GM12878 (cell line): ENCODE measurements at regions not wholly inside any gene's neighbourhood (a gene's known extent, or its start where the extent isn't known, plus 50 kb on each side); places are given as distances from the start of the nearest gene placed in this dataset.

Experiments
- ATAC-seq: fragments of 200-7000 bp; cut with Tn5 transposase; 3 replicates; pipeline ENCODE4 v1.9.1; 2020; ENCODE audit warnings: mild to moderate bottlenecking, moderate library complexity
- BruUV-seq: library from RNA; stranded (reverse); fragments of 400-500 nt; replicated peaks from 2 replicates; lab custom pipeline; 2021; lab: Mats Ljungman, UMichigan
- CTCF ChIA-PET: fragments of 300-600 bp; sonication (Branson Sonifier 250); formaldehyde crosslinking; extraction: SDS; loops from one replicate; lab custom pipeline; 2021; ENCODE audit warnings: inconsistent platforms; lab: Yijun Ruan, JAX
- POLR2A ChIA-PET: fragments of 350-600 bp; formaldehyde crosslinking; extraction: SDS; loops from one replicate; lab custom pipeline; 2021; ENCODE audit warnings: inconsistent platforms; lab: Charles Lee
- RAD21 ChIA-PET: fragments of 300-600 bp; sonication (Branson Sonifier 250); formaldehyde crosslinking; loops from one replicate; lab custom pipeline; 2023; ENCODE audit warnings: antibody characterized with exemption; ENCODE audit not compliant: unreplicated experiment; lab: Charles Lee
- SMC1A ChIA-PET: fragments of 300-600 bp; sonication (Branson Sonifier 250); formaldehyde crosslinking; loops from one replicate; lab custom pipeline; 2023; ENCODE audit not compliant: unreplicated experiment, uncharacterized antibody; lab: Charles Lee
- DNase-seq: peaks from one replicate; pipeline ENCODE4 v3.0.0-alpha.2; 2011; ENCODE audit warnings: low read depth, low spot score
- FAIRE-seq: peaks from 3 replicates; lab custom pipeline; 2011; peaks lifted over from hg19 to GRCh38; lab: Jason Lieb, UNC
- H2AFZ ChIP-seq: 2 replicates; pipeline ENCODE4 v1.6.0; 2011; ENCODE audit warnings: low read depth, low read length, control low read depth; ENCODE audit not compliant: control insufficient read depth
- H3K27ac ChIP-seq: 2 replicates; pipeline ENCODE4 v1.5.1; 2011; ENCODE audit warnings: control low read depth; ENCODE audit not compliant: control insufficient read depth, insufficient read depth
- H3K27me3 ChIP-seq, 2 experiments: replicated peaks in 1 of 2; 2 replicates each; pipeline versions ENCODE4 v1.6.0 to v1.6.1; 2011; ENCODE audit warnings: low read length in 1 of 2; ENCODE audit not compliant: control insufficient read depth in 2 of 2, insufficient read depth in 2 of 2
- H3K36me3 ChIP-seq, 2 experiments: 2 replicates each; pipeline ENCODE4 v1.5.1; 2011; ENCODE audit warnings: low read length in 1 of 2; ENCODE audit not compliant: control insufficient read depth in 2 of 2, insufficient read depth in 2 of 2
- H3K4me1 ChIP-seq: 2 replicates; pipeline ENCODE4 v1.6.1; 2011; ENCODE audit warnings: mild to moderate bottlenecking, low read length, moderate library complexity, mixed read lengths; ENCODE audit not compliant: control insufficient read depth, insufficient read depth
- H3K4me2 ChIP-seq: 2 replicates; pipeline ENCODE4 v1.6.0; 2011; ENCODE audit warnings: control low read depth; ENCODE audit not compliant: control insufficient read depth, insufficient read depth
- H3K4me3 ChIP-seq: fragments of 200-600 bp; sonication (generic); 2 replicates; pipeline ENCODE4 v1.5.1; 2016
- H3K79me2 ChIP-seq: 2 replicates; pipeline ENCODE4 v1.6.0; 2011; ENCODE audit warnings: low read length; ENCODE audit not compliant: control insufficient read depth, insufficient read depth
- H3K9ac ChIP-seq: 2 replicates; pipeline ENCODE4 v1.8.0; 2011; ENCODE audit warnings: low read length, control low read depth, mixed read lengths; ENCODE audit not compliant: control insufficient read depth, insufficient read depth
- H3K9me3 ChIP-seq: replicated peaks from 3 replicates; pipeline ENCODE4 v1.5.1; 2011; ENCODE audit warnings: mild to moderate bottlenecking, low read length; ENCODE audit not compliant: control insufficient read depth, insufficient read depth
- H4K20me1 ChIP-seq: 2 replicates; pipeline ENCODE4 v1.6.0; 2011; ENCODE audit not compliant: control insufficient read depth, insufficient read depth
- E2F8 ChIP-seq: fragments of 450-650 bp; IDR thresholded peaks from 2 replicates; pipeline ENCODE4 v1.6.1; 2018; ENCODE audit warnings: mild to moderate bottlenecking, low read depth, moderate library complexity; ENCODE audit not compliant: partially characterized antibody
- EED ChIP-seq: sonication (generic); IDR thresholded peaks from 2 replicates; pipeline ENCODE4 v1.6.1; 2016; ENCODE audit warnings: antibody characterized with exemption, low read depth
- HDAC6 ChIP-seq: fragments of 200-600 bp; sonication (generic); IDR thresholded peaks from one replicate; pipeline ENCODE4 v1.8.0; 2017; ENCODE audit warnings: antibody characterized with exemption; ENCODE audit not compliant: unreplicated experiment
- MEF2B ChIP-seq: fragments of 450-650 bp; IDR thresholded peaks from 2 replicates; pipeline ENCODE4 v1.6.1; 2018; ENCODE audit warnings: mild to moderate bottlenecking, moderate library complexity; ENCODE audit not compliant: partially characterized antibody, poor library complexity, severe bottlenecking
- NFXL1 ChIP-seq: fragments of 450-650 bp; IDR thresholded peaks from 2 replicates; pipeline ENCODE4 v1.6.1; 2017; ENCODE audit warnings: antibody characterized with exemption, mild to moderate bottlenecking, borderline replicate concordance
- PML ChIP-seq: IDR thresholded peaks from 2 replicates; pipeline ENCODE4 v1.6.1; 2012; ENCODE audit warnings: low read length, inconsistent platforms
- SMAD1 ChIP-seq: fragments of 450-650 bp; IDR thresholded peaks from 2 replicates; pipeline ENCODE4 v1.6.1; 2018; ENCODE audit warnings: mild to moderate bottlenecking, low read depth; ENCODE audit not compliant: partially characterized antibody
- SMARCA5 ChIP-seq: fragments of 450-650 bp; IDR thresholded peaks from 2 replicates; pipeline ENCODE4 v1.6.1; 2017; ENCODE audit warnings: mild to moderate bottlenecking
- SP1 ChIP-seq: IDR thresholded peaks from one replicate; pipeline ENCODE4 v1.6.1; 2011; ENCODE audit warnings: low read depth, low read length
- SREBF2 ChIP-seq: IDR thresholded peaks from 2 replicates; pipeline ENCODE4 v1.6.1; 2012; ENCODE audit warnings: mild to moderate bottlenecking, low read length
- WGBS: methylation state at CpG from one replicate; pipeline ENCODE4 v1.1.6; 2016; ENCODE audit warnings: low lambda C conversion rate; ENCODE audit not compliant: insufficient replicate concordance, insufficient coverage; ENCODE audit errors: missing lambda C conversion rate; 5-methylcytosine and 5-hydroxymethylcytosine counted together
- in situ Hi-C: fragments of 300-500 bp; cut with MboI; formaldehyde crosslinking; loops from 9 replicates; pipeline ENCODE4 v1.14.3; 2018; ENCODE audit warnings: mixed read lengths
- intact Hi-C: fragments of 100-400 bp; cut with micrococcal nuclease; formaldehyde crosslinking; loops from one replicate; pipeline ENCODE4 v1.14.2; 2022; ENCODE audit not compliant: unreplicated experiment
- TF ChIP-seq, protein P1 (sequence below): IDR thresholded peaks from 2 replicates; pipeline ENCODE4 v1.6.1; 2012; ENCODE audit warnings: improper control_type of control experiment, low read depth, low read length; ENCODE audit not compliant: insufficient replicate concordance
- TF ChIP-seq, protein P2 (sequence below): fragments of 450-650 bp; formaldehyde crosslinking; IDR thresholded peaks from 2 replicates; pipeline ENCODE4 v1.4.0; 2022; ENCODE audit warnings: mild to moderate bottlenecking, moderate library complexity

DNA sequence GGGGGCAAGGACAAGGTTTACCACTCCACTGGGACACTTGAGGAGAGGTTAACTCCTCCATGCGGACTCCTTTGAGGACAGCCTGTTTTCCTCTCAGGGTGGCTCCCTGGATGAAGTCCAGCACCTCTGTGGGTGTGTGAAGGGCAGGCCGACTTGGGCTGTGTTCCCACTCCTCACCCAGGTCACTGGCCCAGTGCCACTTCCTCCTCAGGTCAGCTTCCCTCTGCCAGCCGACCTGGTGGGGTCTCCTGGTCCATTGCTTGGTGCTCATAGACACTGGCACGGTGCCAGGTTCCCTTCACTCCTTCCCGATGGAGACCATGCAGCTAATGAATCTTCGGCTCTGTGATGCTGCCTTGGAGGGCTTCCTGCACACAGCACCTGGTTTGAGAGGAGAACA lies 146.4 kb upstream of the RTL1 start:
- Histone ChIP-seq H3K79me2 (no peaks in the 10 kb centered on the region), H3K4me2 (no peak overlapping the region), H3K9ac (no peak overlapping the region), H3K4me1 (no peaks in the 10 kb centered on the region), H3K27ac (no peak overlapping the region), H3K4me3 (no peak overlapping the region), H2AFZ (no peak overlapping the region), H3K9me3 (no peaks in the 10 kb centered on the region; the same call in 2 of the 3 replicates), H3K27me3 (no peaks in the 10 kb centered on the region), H4K20me1 (no peaks in the 10 kb centered on the region), H3K36me3 (no peaks in the 10 kb centered on the region)
- DNase-seq, result no peak
- no peak for ATAC-seq
- 24% methylated on average over 6 of the region's 6 CpGs for WGBS
- intact Hi-C loops (no loop called here), in situ Hi-C loops (no loop called here)
- no TSS peak for BruUV-seq
- FAIRE-seq, result no peak
- ChIA-PET POLR2A (no interaction called here), CTCF (no interaction called here), RAD21 (no interaction called here), SMC1A (no interaction called here)
- TF ChIP-seq SMARCA5 (no peak), SP1 (no peak), MEF2B (no peak), E2F8 (no peak), HDAC6 (no peak), SMAD1 (no peak), PML (no peak), NFXL1 (no peak), SREBF2 (no peak), EED (no peak)
- TF ChIP-seq, protein P1, sequence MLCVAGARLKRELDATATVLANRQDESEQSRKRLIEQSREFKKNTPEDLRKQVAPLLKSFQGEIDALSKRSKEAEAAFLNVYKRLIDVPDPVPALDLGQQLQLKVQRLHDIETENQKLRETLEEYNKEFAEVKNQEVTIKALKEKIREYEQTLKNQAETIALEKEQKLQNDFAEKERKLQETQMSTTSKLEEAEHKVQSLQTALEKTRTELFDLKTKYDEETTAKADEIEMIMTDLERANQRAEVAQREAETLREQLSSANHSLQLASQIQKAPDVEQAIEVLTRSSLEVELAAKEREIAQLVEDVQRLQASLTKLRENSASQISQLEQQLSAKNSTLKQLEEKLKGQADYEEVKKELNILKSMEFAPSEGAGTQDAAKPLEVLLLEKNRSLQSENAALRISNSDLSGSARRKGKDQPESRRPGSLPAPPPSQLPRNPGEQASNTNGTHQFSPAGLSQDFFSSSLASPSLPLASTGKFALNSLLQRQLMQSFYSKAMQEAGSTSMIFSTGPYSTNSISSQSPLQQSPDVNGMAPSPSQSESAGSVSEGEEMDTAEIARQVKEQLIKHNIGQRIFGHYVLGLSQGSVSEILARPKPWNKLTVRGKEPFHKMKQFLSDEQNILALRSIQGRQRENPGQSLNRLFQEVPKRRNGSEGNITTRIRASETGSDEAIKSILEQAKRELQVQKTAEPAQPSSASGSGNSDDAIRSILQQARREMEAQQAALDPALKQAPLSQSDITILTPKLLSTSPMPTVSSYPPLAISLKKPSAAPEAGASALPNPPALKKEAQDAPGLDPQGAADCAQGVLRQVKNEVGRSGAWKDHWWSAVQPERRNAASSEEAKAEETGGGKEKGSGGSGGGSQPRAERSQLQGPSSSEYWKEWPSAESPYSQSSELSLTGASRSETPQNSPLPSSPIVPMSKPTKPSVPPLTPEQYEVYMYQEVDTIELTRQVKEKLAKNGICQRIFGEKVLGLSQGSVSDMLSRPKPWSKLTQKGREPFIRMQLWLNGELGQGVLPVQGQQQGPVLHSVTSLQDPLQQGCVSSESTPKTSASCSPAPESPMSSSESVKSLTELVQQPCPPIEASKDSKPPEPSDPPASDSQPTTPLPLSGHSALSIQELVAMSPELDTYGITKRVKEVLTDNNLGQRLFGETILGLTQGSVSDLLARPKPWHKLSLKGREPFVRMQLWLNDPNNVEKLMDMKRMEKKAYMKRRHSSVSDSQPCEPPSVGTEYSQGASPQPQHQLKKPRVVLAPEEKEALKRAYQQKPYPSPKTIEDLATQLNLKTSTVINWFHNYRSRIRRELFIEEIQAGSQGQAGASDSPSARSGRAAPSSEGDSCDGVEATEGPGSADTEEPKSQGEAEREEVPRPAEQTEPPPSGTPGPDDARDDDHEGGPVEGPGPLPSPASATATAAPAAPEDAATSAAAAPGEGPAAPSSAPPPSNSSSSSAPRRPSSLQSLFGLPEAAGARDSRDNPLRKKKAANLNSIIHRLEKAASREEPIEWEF, result no peak
- TF ChIP-seq, protein P2, sequence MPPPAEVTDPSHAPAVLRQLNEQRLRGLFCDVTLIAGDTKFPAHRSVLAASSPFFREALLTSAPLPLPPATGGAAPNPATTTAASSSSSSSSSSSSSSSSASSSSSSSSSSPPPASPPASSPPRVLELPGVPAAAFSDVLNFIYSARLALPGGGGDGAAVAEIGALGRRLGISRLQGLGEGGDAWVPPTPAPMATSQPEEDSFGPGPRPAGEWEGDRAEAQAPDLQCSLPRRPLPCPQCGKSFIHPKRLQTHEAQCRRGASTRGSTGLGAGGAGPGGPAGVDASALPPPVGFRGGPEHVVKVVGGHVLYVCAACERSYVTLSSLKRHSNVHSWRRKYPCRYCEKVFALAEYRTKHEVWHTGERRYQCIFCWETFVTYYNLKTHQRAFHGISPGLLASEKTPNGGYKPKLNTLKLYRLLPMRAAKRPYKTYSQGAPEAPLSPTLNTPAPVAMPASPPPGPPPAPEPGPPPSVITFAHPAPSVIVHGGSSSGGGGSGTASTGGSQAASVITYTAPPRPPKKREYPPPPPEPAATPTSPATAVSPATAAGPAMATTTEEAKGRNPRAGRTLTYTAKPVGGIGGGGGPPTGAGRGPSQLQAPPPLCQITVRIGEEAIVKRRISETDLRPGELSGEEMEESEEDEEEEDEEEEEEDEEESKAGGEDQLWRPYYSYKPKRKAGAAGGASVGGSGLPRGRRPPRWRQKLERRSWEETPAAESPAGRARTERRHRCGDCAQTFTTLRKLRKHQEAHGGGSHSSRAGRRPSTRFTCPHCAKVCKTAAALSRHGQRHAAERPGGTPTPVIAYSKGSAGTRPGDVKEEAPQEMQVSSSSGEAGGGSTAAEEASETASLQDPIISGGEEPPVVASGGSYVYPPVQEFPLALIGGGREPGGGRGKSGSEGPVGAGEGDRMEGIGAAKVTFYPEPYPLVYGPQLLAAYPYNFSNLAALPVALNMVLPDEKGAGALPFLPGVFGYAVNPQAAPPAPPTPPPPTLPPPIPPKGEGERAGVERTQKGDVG (CRISPR knock-in tag), result no peak
